ENCODE measurements at regions not wholly inside any gene's neighbourhood (a gene's known extent, or its start where the extent isn't known, plus 50 kb on each side); places are given as distances from the start of the nearest gene placed in this dataset.

GRCh38 chr22:27156821-27157489 lies 499.6 kb downstream of the MIAT start:
- TF ChIP-seq TAF1 (IDR thresholded peaks at IDR 0.05; ENCODE audit: borderline replicate concordance, insufficient read depth, low read length): no peak
- TF ChIP-seq REST (IDR thresholded peaks at IDR 0.05; ENCODE audit: insufficient read depth in 1 of 2, low read depth in 2 of 2, low read length in 2 of 2): no peak
- no peak for TF ChIP-seq FOXP2 (optimal IDR thresholded peaks at IDR 0.05; ENCODE audit: borderline replicate concordance, extremely low read depth, extremely low read length, insufficient read depth)
- TF ChIP-seq SIN3A (IDR thresholded peaks at IDR 0.05; ENCODE audit: borderline replicate concordance, insufficient read depth, low read length): no peak
- no peak for TF ChIP-seq POLR2AphosphoS5 (IDR thresholded peaks at IDR 0.05; ENCODE audit: low read depth, low read length)

GRCh38 chr22:27157666-27158370 lies 500.4 kb downstream of the MIAT start:
- TF ChIP-seq REST (IDR thresholded peaks at IDR 0.05; ENCODE audit: insufficient read depth in 1 of 2, low read depth in 2 of 2, low read length in 2 of 2) (no peak), TAF1 (IDR thresholded peaks at IDR 0.05; ENCODE audit: borderline replicate concordance, insufficient read depth, low read length) (no peak), SIN3A (IDR thresholded peaks at IDR 0.05; ENCODE audit: borderline replicate concordance, insufficient read depth, low read length) (no peak), FOXP2 (optimal IDR thresholded peaks at IDR 0.05; ENCODE audit: borderline replicate concordance, extremely low read depth, extremely low read length, insufficient read depth) (no peak)

- TF ChIP-seq TAF1 (IDR thresholded peaks at IDR 0.05; ENCODE audit: borderline replicate concordance, insufficient read depth, low read length) (no peak), FOXP2 (optimal IDR thresholded peaks at IDR 0.05; ENCODE audit: borderline replicate concordance, extremely low read depth, extremely low read length, insufficient read depth) (no peak), POLR2AphosphoS5 (IDR thresholded peaks at IDR 0.05; ENCODE audit: low read depth, low read length) (no peak), REST (IDR thresholded peaks at IDR 0.05; ENCODE audit: insufficient read depth in 1 of 2, low read depth in 2 of 2, low read length in 2 of 2) (no peak), SIN3A (IDR thresholded peaks at IDR 0.05; ENCODE audit: borderline replicate concordance, insufficient read depth, low read length) (no peak)
These were observed 501.6 kb downstream of the MIAT start for GRCh38 chr22:27159016-27159415.

- TF ChIP-seq REST (IDR thresholded peaks at IDR 0.05; ENCODE audit: insufficient read depth in 1 of 2, low read depth in 2 of 2, low read length in 2 of 2) (no peak), SIN3A (IDR thresholded peaks at IDR 0.05; ENCODE audit: borderline replicate concordance, insufficient read depth, low read length) (no peak), POLR2AphosphoS5 (IDR thresholded peaks at IDR 0.05; ENCODE audit: low read depth, low read length) (no peak), TAF1 (IDR thresholded peaks at IDR 0.05; ENCODE audit: borderline replicate concordance, insufficient read depth, low read length) (no peak), FOXP2 (optimal IDR thresholded peaks at IDR 0.05; ENCODE audit: borderline replicate concordance, extremely low read depth, extremely low read length, insufficient read depth) (no peak)
These were observed 502.4 kb downstream of the MIAT start for GRCh38 chr22:27159716-27160295.

All from PFSK-1 (cell line).